Right renal pelvis (tissue), 4 donors: ENCODE measurements at regions not wholly inside any gene's neighbourhood (a gene's known extent, or its start where the extent isn't known, plus 50 kb on each side); places are given as distances from the start of the nearest gene placed in this dataset.

Source experiments
- DNase-seq, 4 donors: peaks; one replicate each; pipeline ENCODE4 v3.0.0-alpha.2; 2013; ENCODE audit warnings: low read depth in 4 of 4, low spot score in 3 of 4, missing footprints in 1 of 4

DNA sequence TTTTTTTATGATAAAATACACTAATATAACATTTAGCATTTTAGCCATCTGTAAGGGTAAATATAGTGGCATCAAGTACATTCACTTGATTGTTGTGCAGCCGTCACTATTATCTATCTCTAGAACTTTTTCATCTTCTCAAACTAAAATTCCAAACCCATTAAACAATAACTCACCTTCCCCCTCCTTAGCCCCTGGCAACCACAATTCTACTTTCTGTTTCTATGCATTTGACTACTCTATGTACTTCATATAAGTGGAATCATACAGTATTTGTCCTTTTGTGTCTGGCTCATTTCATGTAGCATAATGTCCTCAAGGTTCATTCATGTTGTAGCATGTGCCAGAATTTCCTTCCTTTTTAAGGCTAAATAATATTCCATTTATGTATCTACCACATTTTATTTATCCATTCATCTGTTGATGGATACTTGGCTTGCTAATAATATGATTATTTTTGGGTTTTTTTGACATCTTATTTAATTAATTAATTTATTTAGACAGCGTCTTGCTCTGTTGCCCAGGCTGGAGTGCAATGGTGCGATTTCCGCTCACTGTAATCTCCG is 69.6 kb upstream of the MACF1 start:
- DNase-seq, result no peak

DNA sequence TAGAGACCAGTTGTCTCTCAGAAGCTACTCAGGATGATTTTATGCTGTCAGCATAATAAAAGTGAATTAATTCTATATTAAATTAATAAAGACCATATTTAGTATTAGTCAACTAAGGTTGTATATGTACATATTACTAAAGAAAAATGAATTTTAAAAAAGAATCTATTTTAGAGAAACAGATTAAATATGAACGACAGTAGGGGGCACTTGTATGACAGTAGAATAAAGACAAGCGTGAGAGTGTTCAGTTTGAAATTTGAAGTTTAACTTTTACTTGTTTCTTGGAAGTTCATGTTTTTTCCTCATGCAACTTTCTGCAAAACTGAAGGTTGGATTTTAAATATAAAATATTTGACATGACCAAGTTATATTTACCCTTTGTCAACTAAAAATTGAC is 67.9 kb upstream of the MACF1 start:
- no peak for DNase-seq

DNA sequence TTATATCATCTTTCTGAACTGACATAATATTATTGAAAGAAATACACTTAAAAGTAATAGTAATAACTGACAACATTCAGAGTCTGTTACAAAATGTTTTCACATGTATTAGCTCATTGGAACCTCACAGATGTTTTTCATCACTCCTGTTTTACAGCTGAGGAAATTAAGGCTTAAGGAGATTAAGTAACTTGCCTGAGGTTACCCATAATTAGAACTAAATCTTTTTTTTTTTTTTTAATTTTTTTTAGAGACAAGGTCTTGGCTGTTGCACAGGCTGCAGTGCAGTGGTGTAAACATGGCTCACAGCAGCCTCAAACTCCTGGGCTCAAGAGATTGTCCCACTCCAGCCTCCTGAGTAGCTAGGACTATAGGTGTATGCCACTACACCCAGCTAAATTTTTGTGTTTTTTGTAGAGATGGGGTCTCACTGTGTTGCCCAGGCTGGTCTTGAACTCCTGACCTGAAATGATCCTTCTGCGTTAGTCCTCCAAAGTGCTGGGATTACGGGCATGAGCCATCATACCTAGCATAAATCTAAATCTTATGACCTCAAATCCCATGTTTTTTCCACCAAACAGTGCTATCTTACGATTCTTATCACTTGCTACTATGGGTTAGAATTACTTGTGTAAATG is 64.7 kb upstream of the MACF1 start:
- DNase-seq, result no peak

DNA sequence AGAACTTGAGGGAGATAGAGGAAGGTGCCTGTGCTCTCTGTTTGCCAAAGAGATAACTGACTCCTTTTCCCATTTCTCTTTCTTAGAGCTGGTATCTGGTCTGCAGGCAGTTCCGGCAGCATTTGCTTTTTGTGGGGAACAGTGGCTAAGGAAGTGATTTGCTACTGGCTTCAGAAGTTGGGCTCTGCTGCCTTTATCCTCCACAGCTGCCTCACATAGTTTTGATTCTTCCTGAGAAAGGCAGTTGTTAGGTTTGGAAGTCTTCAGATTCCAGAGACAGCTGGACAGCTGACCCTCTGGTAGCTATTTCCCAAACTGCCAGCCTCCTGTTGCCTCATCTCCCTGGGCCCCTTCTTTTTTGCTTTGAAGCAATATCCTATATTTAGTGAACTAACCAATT is 62.6 kb upstream of the MACF1 start:
- DNase-seq, result no peak

DNA sequence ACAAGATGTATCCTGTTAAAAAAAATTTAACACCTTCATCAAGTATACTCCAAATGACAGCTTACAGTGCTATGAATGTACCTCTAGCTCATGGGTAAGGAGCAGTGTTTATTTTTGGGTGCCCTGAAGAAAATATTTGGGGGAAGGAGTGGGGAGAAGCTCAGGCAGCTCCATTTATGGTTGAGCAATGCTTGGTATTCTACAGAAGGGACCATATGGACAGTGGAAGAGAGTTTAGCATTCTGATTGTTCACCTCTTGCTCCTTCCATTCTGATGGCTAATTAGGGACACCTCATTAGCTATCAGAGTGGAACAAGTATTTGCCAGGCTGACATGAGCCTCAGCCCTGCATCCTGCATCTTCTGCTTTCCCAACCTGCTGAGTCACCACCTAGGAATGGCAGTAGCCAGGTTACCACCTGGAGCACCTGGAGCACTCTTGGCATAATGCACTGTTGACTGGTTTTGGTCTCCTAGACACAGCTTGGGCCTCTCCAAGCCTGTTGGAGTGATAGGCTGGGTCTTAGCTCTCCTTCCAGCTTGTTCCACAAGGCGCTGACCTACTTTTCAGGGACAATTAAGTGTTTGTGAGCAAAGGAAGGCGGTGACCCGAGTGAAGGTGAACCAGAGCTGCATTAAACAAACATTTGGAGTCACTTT is 62.0 kb upstream of the MACF1 start:
- DNase-seq, result no peak

DNA sequence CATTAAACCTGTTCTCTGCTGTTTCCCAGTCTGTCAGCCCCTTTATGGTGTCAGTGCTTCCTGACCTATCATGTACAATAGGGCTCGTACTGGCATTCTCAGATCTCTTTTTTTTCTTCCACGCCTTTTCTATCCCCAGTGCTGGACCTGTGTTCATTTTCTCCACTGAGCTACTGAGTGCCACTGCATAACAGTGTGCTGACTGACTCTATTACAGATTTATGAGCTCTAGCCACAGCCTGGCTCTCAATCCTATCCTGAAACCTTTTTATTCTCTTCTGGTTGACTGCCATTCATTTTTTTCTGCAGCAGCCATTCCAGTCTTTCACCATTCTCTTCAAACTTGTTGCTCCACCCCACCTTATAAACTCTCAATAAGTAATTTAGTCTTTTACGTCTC is 59.6 kb upstream of the MACF1 start:
- no peak for DNase-seq

DNA sequence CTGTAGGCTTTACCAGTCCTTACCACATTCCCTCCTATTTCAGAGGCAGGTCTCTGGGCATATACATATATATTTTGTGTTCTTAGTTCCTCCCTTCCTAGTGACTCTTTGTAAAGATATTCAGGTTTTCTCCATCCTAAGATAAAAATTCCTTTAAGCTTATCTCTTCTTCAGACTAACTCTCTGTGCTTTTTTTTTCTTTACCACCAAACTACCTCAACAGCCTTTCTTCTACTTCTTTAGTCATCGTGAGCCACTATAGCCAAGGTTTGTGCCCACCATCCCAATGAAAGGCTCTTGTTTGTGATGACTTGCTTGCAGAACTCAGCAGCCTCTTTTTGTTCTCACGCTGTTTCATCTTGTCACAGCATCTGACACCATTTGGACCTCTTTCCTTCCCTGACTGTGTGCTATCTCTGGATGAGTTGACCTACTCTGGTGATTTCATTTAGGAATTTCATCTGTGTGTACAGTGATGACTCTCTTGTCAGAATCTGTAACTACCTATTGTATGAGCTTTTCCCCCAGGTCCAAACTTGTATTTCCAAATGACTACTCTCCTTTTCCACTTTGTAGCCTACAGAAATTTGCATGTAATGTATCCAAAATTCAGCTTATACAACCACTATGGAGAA is 59.0 kb upstream of the MACF1 start:
- DNase-seq, result no peak

DNA sequence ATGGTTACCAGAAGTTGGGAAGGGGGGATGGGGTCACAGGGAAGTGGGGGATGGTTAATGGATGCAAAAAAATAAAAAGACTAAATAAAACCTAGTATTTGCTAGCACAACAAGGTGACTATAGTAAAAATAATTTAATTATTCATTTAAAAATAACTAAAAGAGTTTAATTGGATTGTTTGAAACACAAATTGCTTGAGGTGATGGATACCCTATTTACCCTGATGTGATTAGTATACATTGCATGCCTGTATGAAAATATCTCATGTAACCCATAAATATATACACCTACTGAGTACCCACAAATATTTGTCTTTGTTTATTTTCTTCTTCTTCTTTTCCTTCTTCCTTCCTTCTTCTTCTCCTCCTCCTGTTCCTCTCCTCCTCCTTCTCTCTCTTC is 57.8 kb upstream of the MACF1 start:
- no peak for DNase-seq

DNA sequence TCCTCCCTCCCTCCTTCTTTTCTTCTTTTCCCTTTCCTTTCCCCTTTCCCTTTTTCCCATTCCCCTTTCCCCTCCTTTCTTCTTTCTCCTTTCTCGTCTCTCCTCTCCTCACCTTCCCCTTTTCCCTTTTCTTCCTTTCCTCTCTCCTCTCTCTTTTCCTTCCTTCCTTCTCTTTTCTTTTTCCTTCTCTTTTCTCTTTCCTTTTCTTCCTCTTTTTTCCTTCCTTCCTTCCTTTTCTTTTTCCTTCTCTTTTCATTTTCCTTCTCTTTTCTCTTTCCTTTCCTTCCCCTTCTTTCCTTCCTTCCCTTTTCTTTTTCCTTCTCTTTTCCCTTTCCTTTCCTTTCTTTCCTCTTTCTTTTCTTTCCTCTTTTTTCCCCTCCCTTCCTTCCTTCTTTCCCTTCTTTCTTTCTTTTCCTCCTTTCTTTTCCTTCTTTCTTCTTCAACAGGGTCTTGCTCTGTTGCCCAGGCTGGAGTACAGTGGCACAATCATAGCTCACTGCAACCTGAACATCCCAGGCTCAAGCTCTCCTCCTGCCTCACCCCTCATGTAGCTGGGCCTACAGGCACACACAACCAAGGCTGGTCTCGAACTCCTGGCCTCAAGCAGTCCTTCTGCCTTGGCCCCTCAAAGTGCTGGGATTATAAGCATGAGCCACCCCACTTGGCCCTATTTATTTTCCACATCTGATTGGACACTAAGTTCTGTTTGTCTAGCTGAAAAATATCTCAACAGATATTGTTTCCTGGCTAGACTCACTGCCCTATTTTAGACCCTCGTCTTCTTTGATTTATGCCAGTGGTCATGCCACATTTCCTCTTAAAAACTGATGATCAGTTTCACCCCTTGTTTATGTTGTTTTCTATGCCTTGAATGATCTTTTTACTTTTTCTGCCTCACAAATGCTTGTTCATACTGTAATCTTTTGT is 57.1 kb upstream of the MACF1 start:
- no peak for DNase-seq

DNA sequence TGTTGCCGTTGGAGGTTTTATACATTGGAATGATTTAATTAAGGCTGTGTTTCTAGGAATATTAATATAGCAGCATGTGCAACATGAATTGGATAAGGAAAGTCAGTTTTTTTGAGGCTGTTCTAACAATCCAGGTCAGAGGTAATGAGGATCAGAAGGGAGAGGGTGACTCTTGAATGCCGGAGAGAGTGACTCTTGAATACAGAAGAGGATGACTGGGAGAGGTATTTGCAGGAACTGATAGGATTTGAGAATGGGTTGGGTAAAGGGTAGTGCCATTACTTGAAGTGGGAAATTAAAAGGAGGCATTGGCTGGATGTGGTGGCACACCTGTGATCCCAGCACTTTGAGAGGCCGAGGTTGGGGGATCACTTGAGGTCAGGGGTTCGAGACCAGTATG is 55.6 kb upstream of the MACF1 start:
- DNase-seq, result no peak

DNA sequence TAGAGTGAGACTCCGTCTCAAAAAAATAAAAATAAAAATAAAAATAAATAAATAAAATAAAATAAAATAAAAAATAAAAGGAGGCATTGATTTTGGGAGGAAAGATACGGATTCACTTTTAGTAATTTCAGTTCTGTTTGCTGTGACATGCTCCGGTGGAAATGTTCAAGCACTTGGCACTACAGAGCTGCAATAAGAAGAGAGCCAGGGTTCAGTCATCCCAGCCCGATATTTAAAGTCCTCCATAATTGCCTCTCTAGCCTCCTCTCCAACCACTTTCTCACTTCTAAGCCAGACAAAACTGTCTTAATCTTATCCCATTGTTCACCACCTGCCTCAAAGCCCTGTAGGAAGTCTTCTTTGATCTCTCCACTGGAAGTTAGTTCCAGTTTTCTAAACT is 55.0 kb upstream of the MACF1 start:
- no peak for DNase-seq

DNA sequence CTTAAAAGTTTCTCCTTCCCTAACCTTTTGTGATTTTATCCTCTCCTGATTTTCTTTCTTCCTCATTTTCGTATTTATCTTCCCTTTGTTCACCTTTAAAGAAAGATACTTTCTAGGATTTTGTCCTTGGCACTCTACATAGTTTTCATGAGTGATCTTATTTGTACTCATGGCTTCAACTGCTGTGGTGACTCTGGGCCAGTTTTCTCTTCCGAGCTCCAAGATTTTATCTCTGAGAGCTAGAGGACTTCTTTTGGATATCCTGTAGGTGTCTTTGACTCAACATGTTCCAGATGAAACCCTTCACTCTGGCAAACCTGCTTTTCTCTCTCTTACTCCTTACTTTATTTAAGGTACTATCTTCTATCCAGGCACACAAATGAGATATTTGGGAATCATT is 53.7 kb upstream of the MACF1 start:
- DNase-seq, result no peak

DNA sequence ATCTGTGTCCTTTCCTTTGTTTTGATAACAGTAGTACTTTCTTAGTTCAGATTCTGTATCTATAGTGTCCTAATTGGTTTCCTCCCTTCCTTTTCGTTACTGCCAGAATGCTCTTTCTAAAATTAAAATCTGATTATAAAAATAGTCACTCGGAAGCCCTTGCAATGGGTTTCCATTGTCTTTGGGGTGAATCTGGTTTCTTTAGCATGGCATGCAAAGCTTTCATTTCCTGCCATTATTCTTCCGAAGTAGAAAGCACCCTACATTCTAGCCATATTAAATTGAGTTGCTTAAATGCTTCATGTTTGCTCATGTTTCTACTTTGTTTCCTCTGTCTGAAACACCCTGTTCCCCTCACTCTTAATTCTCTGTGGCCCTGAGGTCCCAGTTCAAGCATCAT is 53.2 kb upstream of the MACF1 start:
- no peak for DNase-seq

DNA sequence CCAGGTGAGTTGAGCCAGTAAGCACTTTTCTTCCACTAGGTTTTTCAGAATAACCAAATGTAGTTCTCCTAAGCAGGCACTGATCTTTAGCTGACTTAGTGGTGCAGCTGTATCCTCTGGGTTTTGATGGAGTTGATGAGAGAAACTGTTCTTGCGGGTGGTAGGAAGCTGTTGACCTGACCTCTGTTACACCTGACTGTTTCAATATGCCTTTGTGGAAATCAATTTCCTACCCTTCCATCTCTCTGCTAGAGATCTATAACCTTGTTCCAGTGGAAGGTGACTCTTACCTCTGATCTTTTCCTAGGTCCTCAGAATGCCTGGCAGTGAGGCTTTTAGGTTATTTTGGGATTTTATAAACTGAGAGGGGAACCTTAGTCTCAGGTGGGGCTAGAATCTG is 51.6 kb upstream of the MACF1 start:
- no peak for DNase-seq

DNA sequence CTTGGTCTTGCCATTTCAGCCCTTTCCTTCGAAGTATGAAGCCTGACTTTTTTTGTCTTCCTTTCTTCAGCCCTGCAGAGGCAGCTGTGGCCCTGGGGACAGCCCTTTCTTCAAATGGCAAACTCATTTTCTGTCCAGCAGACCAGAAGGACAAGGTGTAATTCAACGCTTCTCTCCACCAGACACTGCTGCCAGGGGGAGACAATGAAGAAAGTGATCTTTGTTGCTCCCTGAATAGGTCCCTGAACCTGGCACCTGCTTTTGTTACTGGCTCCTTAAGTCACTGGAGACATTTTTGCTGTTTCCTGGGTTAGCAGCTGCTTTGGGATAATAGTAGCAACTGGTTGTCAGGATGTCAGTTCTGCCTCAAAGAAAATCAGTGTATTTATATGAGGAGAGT is 50.8 kb upstream of the MACF1 start:
- DNase-seq, result no peak

DNA sequence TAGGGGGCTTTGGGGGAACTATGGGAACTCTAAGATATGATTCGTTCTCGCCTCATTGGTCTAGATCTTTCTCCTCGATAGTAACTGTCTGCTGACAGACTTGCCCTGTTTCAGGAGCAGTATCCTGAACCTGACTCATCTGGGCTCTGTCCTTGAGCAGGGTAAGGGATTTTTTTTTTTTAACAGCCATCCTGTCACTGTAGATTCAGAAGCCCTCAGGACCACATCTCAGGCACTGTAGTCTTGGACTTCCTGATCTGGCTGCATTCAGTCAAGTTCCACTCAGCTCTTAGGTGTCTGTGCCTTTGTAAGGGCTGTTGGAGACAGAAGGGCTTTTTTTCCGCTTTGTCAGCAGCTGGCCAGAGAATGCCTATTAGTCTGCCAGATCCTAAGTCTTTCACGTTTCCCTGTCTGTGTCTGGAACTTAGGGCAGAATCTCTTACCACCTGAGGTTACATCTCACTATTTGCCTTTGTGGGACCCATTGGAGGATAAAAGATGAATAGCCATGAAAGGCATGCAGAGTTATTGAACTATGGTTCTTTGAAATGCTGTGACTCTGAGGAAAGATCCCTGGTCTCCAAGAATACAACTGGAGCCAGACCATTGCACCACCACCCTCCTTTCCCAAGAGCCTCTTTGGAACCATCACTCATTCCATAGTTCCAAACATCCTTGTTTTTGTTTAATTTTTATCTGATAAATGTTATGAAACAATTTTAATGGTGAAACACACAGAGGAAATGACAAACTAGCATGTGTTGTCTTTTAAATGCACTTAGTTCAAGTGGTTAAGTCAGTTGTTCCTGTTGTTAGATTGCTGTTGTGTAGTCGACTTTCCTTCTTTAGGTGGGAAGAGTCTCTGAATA is 49.7 kb upstream of the MACF1 start:
- no peak for DNase-seq
